Pons (tissue), 1 donor: ENCODE measurements at regions not wholly inside any gene's neighbourhood (a gene's known extent, or its start where the extent isn't known, plus 50 kb on each side); places are given as distances from the start of the nearest gene placed in this dataset.
"Not testable (repeated sequence)": the region's sequence is repeated elsewhere in the genome, so short reads cannot be mapped to it uniquely, and the experiment has no call there.

Experiments
- DNase-seq: peaks from one replicate; pipeline ENCODE4 v3.0.0-alpha.2; 2016; ENCODE audit warnings: low spot score

GRCh38 chr1:244106837-244107493 is 55.9 kb downstream of the ZBTB18 start:
- DNase-seq = no peak

- DNase-seq = no peak
Observed at GRCh38 chr1:244111027-244111426, 59.9 kb downstream of the ZBTB18 start.

- no peak for DNase-seq
Observed at GRCh38 chr1:244112041-244112440, 61.0 kb downstream of the ZBTB18 start.

GRCh38 chr1:244112636-244113035 is 61.6 kb downstream of the ZBTB18 start:
- no peak for DNase-seq

- DNase-seq = no peak
Observed at GRCh38 chr1:244113532-244114320, 62.6 kb downstream of the ZBTB18 start.

GRCh38 chr1:244114892-244115291 is 63.8 kb downstream of the ZBTB18 start:
- DNase-seq = no peak

- DNase-seq = no peak
Observed at GRCh38 chr1:244116946-244117345, 65.9 kb downstream of the ZBTB18 start.

- DNase-seq = no peak
Observed at GRCh38 chr1:244118109-244118761, 67.2 kb downstream of the ZBTB18 start.

- DNase-seq = no peak
Observed at GRCh38 chr1:244128591-244129383, 77.7 kb downstream of the ZBTB18 start.

- DNase-seq = no peak
Observed at GRCh38 chr1:244137276-244137675, 86.2 kb downstream of the ZBTB18 start.

- peak; percentile 18 for DNase-seq
Observed at GRCh38 chr1:244137725-244138124, 86.6 kb downstream of the ZBTB18 start.

GRCh38 chr1:244138399-244138798 is 87.3 kb downstream of the ZBTB18 start:
- DNase-seq = no peak

- DNase-seq = no peak
Observed at GRCh38 chr1:244139655-244140054, 88.6 kb downstream of the ZBTB18 start.

- DNase-seq = no peak
Observed at GRCh38 chr1:244140420-244140819, 89.3 kb downstream of the ZBTB18 start.

- DNase-seq = no peak
Observed at GRCh38 chr1:244144053-244144452, 93.0 kb downstream of the ZBTB18 start.

- no peak for DNase-seq
Observed at GRCh38 chr1:244150071-244150470, 99.0 kb downstream of the ZBTB18 start.

GRCh38 chr1:244150665-244151064 is 99.6 kb downstream of the ZBTB18 start:
- DNase-seq = no peak

GRCh38 chr1:244151537-244151936 is 100.5 kb downstream of the ZBTB18 start:
- DNase-seq = no peak

GRCh38 chr1:244154508-244154871 is 103.4 kb downstream of the ZBTB18 start:
- DNase-seq = no peak

- peak; percentile 64 for DNase-seq
Observed at GRCh38 chr1:244154872-244155531, 103.9 kb downstream of the ZBTB18 start.

- DNase-seq = no peak
Observed at GRCh38 chr1:244155661-244156060, 104.6 kb downstream of the ZBTB18 start.

- not testable (repeated sequence) for DNase-seq
Observed at GRCh38 chr1:244156617-244157016, 105.5 kb downstream of the ZBTB18 start.
